Stimulated activated CD4-positive, alpha-beta T cell treated with anti-CD3 and anti-CD28 coated beads, Interleukin-4, amount 100 ng/mL, for 48 hours (primary cell): ENCODE measurements at regions not wholly inside any gene's neighbourhood (a gene's known extent, or its start where the extent isn't known, plus 50 kb on each side); places are given as distances from the start of the nearest gene placed in this dataset.

ENCODE experiments used
- DNase-seq, 2 donors: peaks; one replicate each; pipeline ENCODE4 v3.0.0-alpha.2; 2020; ENCODE audit warnings: low read depth in 2 of 2

GRCh38 chr11:16440136-16440535 lies 83.8 kb upstream of the SOX6 start:
- no peak for DNase-seq

GRCh38 chr11:16434036-16434435 lies 77.7 kb upstream of the SOX6 start:
- DNase-seq, result no peak

GRCh38 chr11:16430674-16431073 lies 74.3 kb upstream of the SOX6 start:
- no peak for DNase-seq

GRCh38 chr11:16421826-16422225 lies 65.5 kb upstream of the SOX6 start:
- no peak for DNase-seq

- no peak for DNase-seq
Observed at GRCh38 chr11:16418428-16419097, 62.2 kb upstream of the SOX6 start.

GRCh38 chr11:16412525-16413172 lies 56.3 kb upstream of the SOX6 start:
- DNase-seq, result no peak

GRCh38 chr11:16410479-16410878 lies 54.1 kb upstream of the SOX6 start:
- DNase-seq, result no peak

GRCh38 chr11:16408619-16409018 lies 52.3 kb upstream of the SOX6 start:
- no peak for DNase-seq

GRCh38 chr11:16406226-16406625 lies 49.9 kb upstream of the SOX6 start:
- no peak for DNase-seq
